ENCODE measurements at regions not wholly inside any gene's neighbourhood (a gene's known extent, or its start where the extent isn't known, plus 50 kb on each side); places are given as distances from the start of the nearest gene placed in this dataset.

- TF ChIP-seq YY1 (IDR thresholded peaks at IDR 0.05; ENCODE audit: insufficient read depth, insufficient read length) (no peak), SUZ12 (IDR thresholded peaks at IDR 0.05; ENCODE audit: extremely low read depth, insufficient read depth, insufficient read length) (no peak)
These were observed 208.3 kb upstream of the RIMS1 start for GRCh38 chr6:71678091-71678490.

All from NT2/D1 (cell line).